Liver (tissue), 8 donors: ENCODE measurements at regions not wholly inside any gene's neighbourhood (a gene's known extent, or its start where the extent isn't known, plus 50 kb on each side); places are given as distances from the start of the nearest gene placed in this dataset.

ENCODE experiments used
- DNase-seq: peaks from one replicate; pipeline ENCODE4 v3.0.0-alpha.2; 2017; ENCODE audit warnings: low spot score
- H3K27ac ChIP-seq, 2 donors: one replicate each; pipeline ENCODE4 v1.7.0; 2013; ENCODE audit warnings: inconsistent platforms in 2 of 2, low read length in 2 of 2, control low read depth in 1 of 2, low read depth in 1 of 2, mild to moderate bottlenecking in 1 of 2
- H3K27me3 ChIP-seq, 4 donors: one replicate each; pipeline versions ENCODE4 v1.6.1 to v1.7.0; 2013; ENCODE audit warnings: low read length in 3 of 4, inconsistent platforms in 1 of 4, mild to moderate bottlenecking in 1 of 4, moderate library complexity in 1 of 4; ENCODE audit not compliant: control insufficient read depth in 4 of 4, insufficient read depth in 4 of 4
- H3K36me3 ChIP-seq, 4 donors: one replicate each; pipeline versions ENCODE4 v1.6.1 to v1.7.0; 2013; ENCODE audit warnings: low read length in 3 of 4, mild to moderate bottlenecking in 3 of 4, low read depth in 1 of 4, moderate library complexity in 1 of 4; ENCODE audit not compliant: control insufficient read depth in 4 of 4, insufficient read depth in 3 of 4
- H3K4me1 ChIP-seq, 4 donors: one replicate each; pipeline versions ENCODE4 v1.6.1 to v1.7.0; 2013; ENCODE audit warnings: low read length in 3 of 4, mild to moderate bottlenecking in 3 of 4, moderate library complexity in 1 of 4; ENCODE audit not compliant: control insufficient read depth in 4 of 4, insufficient read depth in 4 of 4
- H3K4me3 ChIP-seq, 3 donors: one replicate each; pipeline versions ENCODE4 v1.6.1 to v1.7.0; 2013; ENCODE audit warnings: low read length in 3 of 3, control low read depth in 1 of 3, low read depth in 1 of 3, mild to moderate bottlenecking in 1 of 3
- H3K9ac ChIP-seq, 2 donors: one replicate each; pipeline ENCODE4 v1.7.0; 2013; ENCODE audit warnings: low read length in 2 of 2, mild to moderate bottlenecking in 2 of 2, moderate library complexity in 2 of 2, control low read depth in 1 of 2, low read depth in 1 of 2
- H3K9me3 ChIP-seq, 4 donors: one replicate each; pipeline versions ENCODE4 v1.6.1 to v1.7.0; 2013; ENCODE audit warnings: low read length in 3 of 4; ENCODE audit not compliant: control insufficient read depth in 4 of 4
- EGR1 ChIP-seq, 2 donors: IDR thresholded peaks; 2 replicates each; pipeline ENCODE4 v1.6.1; 2016 to 2018; ENCODE audit warnings: antibody characterized with exemption in 2 of 2, low read depth in 2 of 2
- FOXA1 ChIP-seq: IDR thresholded peaks from 2 replicates; pipeline ENCODE4 v1.6.1; 2016; ENCODE audit warnings: antibody characterized with exemption
- FOXA2 ChIP-seq: IDR thresholded peaks from 2 replicates; pipeline ENCODE4 v1.6.1; 2016; ENCODE audit warnings: antibody characterized with exemption
- GABPA ChIP-seq, 2 donors: IDR thresholded peaks in 1 of 2; conservative IDR thresholded peaks in 1 of 2; 2 replicates each; pipeline ENCODE4 v1.6.1; 2016; ENCODE audit warnings: antibody characterized with exemption in 2 of 2, mild to moderate bottlenecking in 1 of 2, moderate library complexity in 1 of 2
- HNF4A ChIP-seq, 2 donors: conservative IDR thresholded peaks; 2 replicates each; pipeline ENCODE4 v1.6.1; 2016; ENCODE audit warnings: antibody characterized with exemption in 2 of 2, mild to moderate bottlenecking in 2 of 2
- HNF4G ChIP-seq: IDR thresholded peaks from 2 replicates; pipeline ENCODE4 v1.6.1; 2016; ENCODE audit warnings: antibody characterized with exemption
- JUND ChIP-seq, 2 donors: IDR thresholded peaks; 2 replicates each; pipeline ENCODE4 v1.6.1; 2016; ENCODE audit warnings: antibody characterized with exemption in 2 of 2
- MAX ChIP-seq: IDR thresholded peaks from 2 replicates; pipeline ENCODE4 v1.6.1; 2016; ENCODE audit warnings: antibody characterized with exemption
- NR2F2 ChIP-seq: IDR thresholded peaks from 2 replicates; pipeline ENCODE4 v1.6.1; 2016; ENCODE audit warnings: antibody characterized with exemption
- RAD21 ChIP-seq, 2 donors: IDR thresholded peaks; 2 replicates each; pipeline ENCODE4 v1.6.1; 2016; ENCODE audit warnings: antibody characterized with exemption in 2 of 2, mild to moderate bottlenecking in 2 of 2
- RXRA ChIP-seq, 2 donors: IDR thresholded peaks; 2 replicates each; pipeline ENCODE4 v1.6.1; 2017 to 2018; ENCODE audit warnings: antibody characterized with exemption in 2 of 2, mild to moderate bottlenecking in 1 of 2
- SP1 ChIP-seq: IDR thresholded peaks from 2 replicates; pipeline ENCODE4 v1.6.1; 2018; ENCODE audit warnings: antibody characterized with exemption, mild to moderate bottlenecking
- TAF1 ChIP-seq: conservative IDR thresholded peaks from 2 replicates; pipeline ENCODE4 v1.6.1; 2016; ENCODE audit warnings: antibody characterized with exemption, mild to moderate bottlenecking
- YY1 ChIP-seq: IDR thresholded peaks from 2 replicates; pipeline ENCODE4 v1.6.1; 2016; ENCODE audit warnings: antibody characterized with exemption, mild to moderate bottlenecking
- ZBTB33 ChIP-seq: IDR thresholded peaks from 2 replicates; pipeline ENCODE4 v1.6.1; 2016; ENCODE audit warnings: antibody characterized with exemption
- WGBS: extraction: QIAGEN DNeasy Blood & Tissue Kit; methylation state at CpG from one replicate; pipeline ENCODE4 v1.1.7; 2013; 5-methylcytosine and 5-hydroxymethylcytosine counted together
- TF ChIP-seq, protein P1 (sequence below): fragments of 150-350 bp; IDR thresholded peaks from 2 replicates; pipeline ENCODE4 v1.5.1; 2017; ENCODE audit warnings: improper control_type of control experiment, low read depth, low read length; ENCODE audit not compliant: missing input control
- TF ChIP-seq, protein P2 (sequence below): IDR thresholded peaks from 2 replicates; pipeline ENCODE4 v1.6.1; 2016; ENCODE audit warnings: antibody characterized with exemption
- donor health status: healthy.
- donor health status: healthy.
- donor health status: healthy.
- donor health status: healthy.
- donor health status: healthy.

DNA sequence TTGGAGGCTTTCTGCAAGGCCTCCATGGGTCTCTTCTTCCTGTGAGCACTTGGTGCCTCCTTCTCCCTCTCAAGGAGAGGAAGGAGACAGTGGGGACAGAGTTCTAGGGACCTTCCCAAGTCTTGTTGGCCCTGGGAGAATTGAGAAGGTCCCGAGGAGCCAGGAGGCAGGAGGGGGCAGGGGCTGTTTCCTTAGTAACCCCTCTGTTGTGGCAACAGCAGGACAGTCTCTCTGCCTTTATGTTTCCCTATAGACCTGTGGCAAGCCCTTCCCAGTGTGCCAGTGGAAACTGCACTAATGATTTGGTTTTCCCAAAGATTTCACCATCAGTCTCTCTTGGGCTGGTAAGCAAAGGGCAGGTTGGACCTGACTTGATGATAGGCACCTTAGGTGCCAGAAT is 87.8 kb upstream of the GALNT15 start:
- 58% methylated on average over 1 of the region's 1 CpG for WGBS
- H3K4me3 ChIP-seq: no peak overlapping the region
- H3K36me3 ChIP-seq: no peaks in the 10 kb centered on the region
- no peak for DNase-seq
- H3K27me3 ChIP-seq: no peaks in the 10 kb centered on the region
- no peak overlapping the region for H3K27ac ChIP-seq
- H3K9ac ChIP-seq: no peak overlapping the region
- H3K4me1 ChIP-seq: no peaks in the 10 kb centered on the region
- TF ChIP-seq SP1: no peak
- TF ChIP-seq, protein P1, sequence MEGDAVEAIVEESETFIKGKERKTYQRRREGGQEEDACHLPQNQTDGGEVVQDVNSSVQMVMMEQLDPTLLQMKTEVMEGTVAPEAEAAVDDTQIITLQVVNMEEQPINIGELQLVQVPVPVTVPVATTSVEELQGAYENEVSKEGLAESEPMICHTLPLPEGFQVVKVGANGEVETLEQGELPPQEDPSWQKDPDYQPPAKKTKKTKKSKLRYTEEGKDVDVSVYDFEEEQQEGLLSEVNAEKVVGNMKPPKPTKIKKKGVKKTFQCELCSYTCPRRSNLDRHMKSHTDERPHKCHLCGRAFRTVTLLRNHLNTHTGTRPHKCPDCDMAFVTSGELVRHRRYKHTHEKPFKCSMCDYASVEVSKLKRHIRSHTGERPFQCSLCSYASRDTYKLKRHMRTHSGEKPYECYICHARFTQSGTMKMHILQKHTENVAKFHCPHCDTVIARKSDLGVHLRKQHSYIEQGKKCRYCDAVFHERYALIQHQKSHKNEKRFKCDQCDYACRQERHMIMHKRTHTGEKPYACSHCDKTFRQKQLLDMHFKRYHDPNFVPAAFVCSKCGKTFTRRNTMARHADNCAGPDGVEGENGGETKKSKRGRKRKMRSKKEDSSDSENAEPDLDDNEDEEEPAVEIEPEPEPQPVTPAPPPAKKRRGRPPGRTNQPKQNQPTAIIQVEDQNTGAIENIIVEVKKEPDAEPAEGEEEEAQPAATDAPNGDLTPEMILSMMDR: no peak
- no peak for TF ChIP-seq JUND (IDR thresholded peaks at IDR 0.05)
- no peak for TF ChIP-seq ZBTB33
- no peak for TF ChIP-seq GABPA (IDR thresholded peaks at IDR 0.05 in 1 of 2, conservative IDR thresholded peaks at IDR 0.05 in 1 of 2)
- no peak for TF ChIP-seq YY1
- TF ChIP-seq, protein P2, sequence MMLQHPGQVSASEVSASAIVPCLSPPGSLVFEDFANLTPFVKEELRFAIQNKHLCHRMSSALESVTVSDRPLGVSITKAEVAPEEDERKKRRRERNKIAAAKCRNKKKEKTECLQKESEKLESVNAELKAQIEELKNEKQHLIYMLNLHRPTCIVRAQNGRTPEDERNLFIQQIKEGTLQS: no peak
- TF ChIP-seq FOXA2: no peak
- no peak for TF ChIP-seq TAF1
- no peak for TF ChIP-seq RXRA (IDR thresholded peaks at IDR 0.05)
- TF ChIP-seq NR2F2: no peak
- no peak for TF ChIP-seq HNF4A (conservative IDR thresholded peaks at IDR 0.05)
- no peak for TF ChIP-seq RAD21 (IDR thresholded peaks at IDR 0.05)
- TF ChIP-seq MAX: no peak
- TF ChIP-seq FOXA1: no peak
- TF ChIP-seq EGR1 (IDR thresholded peaks at IDR 0.05; ENCODE audit: low read depth in 2 of 2): no peak
- peaks cover 0 to under 1% (median 0%) of the 10 kb centered on the region in 4 donors for H3K9me3 ChIP-seq

- DNase-seq: no peak
- Histone ChIP-seq H3K9me3 (no peaks in the 10 kb centered on the region), H3K27me3 (no peaks in the 10 kb centered on the region), H3K36me3 (no peaks in the 10 kb centered on the region), H3K9ac (no peak overlapping the region), H3K27ac (no peak overlapping the region), H3K4me3 (no peak overlapping the region), H3K4me1 (no peaks in the 10 kb centered on the region)
- WGBS: 97% methylated on average over 1 of the region's 1 CpG
- TF ChIP-seq HNF4A (conservative IDR thresholded peaks at IDR 0.05): no peak
- TF ChIP-seq FOXA2: no peak
- TF ChIP-seq HNF4G: no peak
- TF ChIP-seq YY1: no peak
- no peak for TF ChIP-seq ZBTB33
- TF ChIP-seq TAF1: no peak
- TF ChIP-seq MAX: no peak
- TF ChIP-seq JUND (IDR thresholded peaks at IDR 0.05): no peak
- no peak for TF ChIP-seq GABPA (IDR thresholded peaks at IDR 0.05 in 1 of 2, conservative IDR thresholded peaks at IDR 0.05 in 1 of 2)
- TF ChIP-seq, protein P1: no peak
- TF ChIP-seq NR2F2: no peak
- TF ChIP-seq, protein P2: no peak
- no peak for TF ChIP-seq FOXA1
- TF ChIP-seq RAD21 (IDR thresholded peaks at IDR 0.05): no peak
- TF ChIP-seq SP1: no peak
Measured at GRCh38 chr3:16088496-16088895, 86.0 kb upstream of the GALNT15 start.
